HG02678 (cell line): ENCODE measurements at regions not wholly inside any gene's neighbourhood (a gene's known extent, or its start where the extent isn't known, plus 50 kb on each side); places are given as distances from the start of the nearest gene placed in this dataset.

ENCODE experiments used
- ATAC-seq: cut with Tn5 transposase; IDR thresholded peaks from one replicate; pipeline ENCODE4 v1.9.1; 2021; ENCODE audit warnings: mild to moderate bottlenecking, moderate library complexity; ENCODE audit not compliant: unreplicated experiment

- no peak for ATAC-seq
Measured at GRCh38 chr1:213371847-213372619, 321.0 kb downstream of the RPS6KC1 start.

GRCh38 chr1:213374369-213374768, 323.3 kb downstream of the RPS6KC1 start:
- ATAC-seq = peak; percentile 91

GRCh38 chr1:213375002-213375401, 324.0 kb downstream of the RPS6KC1 start:
- no peak for ATAC-seq

- no peak for ATAC-seq
Measured at GRCh38 chr1:213376862-213377372, 325.9 kb downstream of the RPS6KC1 start.

- no peak for ATAC-seq
Measured at GRCh38 chr1:213380865-213381264, 329.8 kb downstream of the RPS6KC1 start.

- no peak for ATAC-seq
Measured at GRCh38 chr1:213381572-213382084, 330.6 kb downstream of the RPS6KC1 start.

GRCh38 chr1:213383465-213383864, 332.4 kb downstream of the RPS6KC1 start:
- ATAC-seq = no peak

- ATAC-seq = no peak
Measured at GRCh38 chr1:213385201-213385600, 334.2 kb downstream of the RPS6KC1 start.

- ATAC-seq = no peak
Measured at GRCh38 chr1:213385806-213386324, 334.8 kb downstream of the RPS6KC1 start.

GRCh38 chr1:213387380-213388015, 336.5 kb downstream of the RPS6KC1 start:
- no peak for ATAC-seq

GRCh38 chr1:213388199-213388598, 337.2 kb downstream of the RPS6KC1 start:
- no peak for ATAC-seq

GRCh38 chr1:213389061-213389581, 338.1 kb downstream of the RPS6KC1 start:
- no peak for ATAC-seq

- no peak for ATAC-seq
Measured at GRCh38 chr1:213391445-213391844, 340.4 kb downstream of the RPS6KC1 start.

GRCh38 chr1:213393860-213394259, 342.8 kb downstream of the RPS6KC1 start:
- ATAC-seq = no peak

- no peak for ATAC-seq
Measured at GRCh38 chr1:213394837-213395236, 343.8 kb downstream of the RPS6KC1 start.

- ATAC-seq = no peak
Measured at GRCh38 chr1:213397638-213398037, 346.6 kb downstream of the RPS6KC1 start.

GRCh38 chr1:213399695-213400094, 348.7 kb downstream of the RPS6KC1 start:
- no peak for ATAC-seq

GRCh38 chr1:213409208-213409631, 358.2 kb downstream of the RPS6KC1 start:
- no peak for ATAC-seq

GRCh38 chr1:213409971-213410370, 358.9 kb downstream of the RPS6KC1 start:
- ATAC-seq = no peak

- no peak for ATAC-seq
Measured at GRCh38 chr1:213414346-213414745, 363.3 kb downstream of the RPS6KC1 start.

- no peak for ATAC-seq
Measured at GRCh38 chr1:213414911-213415310, 363.9 kb downstream of the RPS6KC1 start.
